K562 (cell line): ENCODE measurements at regions not wholly inside any gene's neighbourhood (a gene's known extent, or its start where the extent isn't known, plus 50 kb on each side); places are given as distances from the start of the nearest gene placed in this dataset.

Experiments used
- ATAC-seq: fragments of 200-7000 bp; cut with Tn5 transposase; 3 replicates; pipeline ENCODE4 v1.9.1; 2020; ENCODE audit warnings: moderate library complexity
- BruUV-seq: library from RNA; stranded (reverse); fragments of 400-500 nt; replicated peaks from 2 replicates; lab custom pipeline; 2021; lab: Mats Ljungman, UMichigan
- CTCF ChIA-PET: fragments of 300-600 bp; formaldehyde crosslinking; extraction: SDS; loops from one replicate; lab custom pipeline; 2021; ENCODE audit warnings: low intra/inter-chr PET ratio; lab: Yijun Ruan, JAX
- POLR2A ChIA-PET: fragments of 300-600, 350-650 bp; sonication (Branson Sonifier 250); formaldehyde crosslinking; extraction: SDS; loops from one replicate; lab custom pipeline; 2021; ENCODE audit warnings: antibody characterized with exemption, inconsistent platforms; lab: Yijun Ruan, JAX
- DNase-seq, 4 experiments: peaks; one replicate each; pipeline versions ENCODE4 v3.0.0 to v3.0.0-alpha.2; 2011 to 2018; ENCODE audit warnings: low spot score in 3 of 4, mixed read lengths in 3 of 4; ENCODE audit errors: extremely low read depth in 1 of 4
- FAIRE-seq: peaks from 2 replicates; lab custom pipeline; 2011; peaks lifted over from hg19 to GRCh38; lab: Jason Lieb, UNC
- H2AFZ ChIP-seq: 2 replicates; pipeline ENCODE4 v1.6.0; 2011; ENCODE audit warnings: low read depth, low read length, control low read depth, inconsistent platforms
- H3K27ac ChIP-seq: fragments of 200-600 bp; 3 replicates; pipeline ENCODE4 v1.8.0; 2011; ENCODE audit warnings: low read depth, mild to moderate bottlenecking, control low read depth, inconsistent platforms, low read length, moderate library complexity, mixed read lengths; ENCODE audit errors: extremely low read depth
- H3K27me3 ChIP-seq, 2 experiments: fragments of 300-600 bp in 1 of 2; 2 replicates in 1 of 2; 3 replicates in 1 of 2; pipeline versions ENCODE4 v1.6.0 to v1.8.0; 2011; ENCODE audit warnings: inconsistent platforms in 2 of 2, low read length in 2 of 2, mild to moderate bottlenecking in 1 of 2, mixed read lengths in 1 of 2, moderate library complexity in 1 of 2; ENCODE audit not compliant: control insufficient read depth in 2 of 2, insufficient read depth in 2 of 2
- H3K36me3 ChIP-seq: fragments of 300-600 bp; 3 replicates; pipeline ENCODE4 v1.8.0; 2011; ENCODE audit warnings: mild to moderate bottlenecking, low read length, inconsistent platforms; ENCODE audit not compliant: control insufficient read depth, insufficient read depth
- H3K4me1 ChIP-seq, 2 experiments: fragments of 200-600 bp in 1 of 2; replicated peaks in 1 of 2; 2 replicates in 1 of 2; 3 replicates in 1 of 2; pipeline versions ENCODE4 v1.5.1 to v1.8.0; 2011; ENCODE audit warnings: inconsistent platforms in 2 of 2, low read length in 2 of 2, mild to moderate bottlenecking in 1 of 2, mixed read lengths in 1 of 2, moderate library complexity in 1 of 2; ENCODE audit not compliant: control insufficient read depth in 2 of 2, insufficient read depth in 2 of 2
- H3K4me2 ChIP-seq: 2 replicates; pipeline ENCODE4 v1.6.1; 2011; ENCODE audit warnings: low read length, control low read depth, inconsistent platforms, mixed read lengths; ENCODE audit not compliant: insufficient read depth
- H3K4me3 ChIP-seq: fragments of 200-600 bp; sonication (generic), shearing (Covaris generic); 2 replicates; pipeline ENCODE4 v1.5.1; 2016; ENCODE audit warnings: control low read depth, inconsistent platforms
- H3K79me2 ChIP-seq: fragments of 200-600 bp; 3 replicates; pipeline ENCODE4 v1.8.0; 2011; ENCODE audit warnings: low read length, inconsistent platforms; ENCODE audit not compliant: control insufficient read depth, insufficient read depth
- H3K9ac ChIP-seq, 2 experiments: 2 replicates each; pipeline versions ENCODE4 v1.6.0 to v1.6.1; 2011; ENCODE audit warnings: low read depth in 2 of 2, low read length in 2 of 2, control low read depth in 1 of 2, inconsistent platforms in 1 of 2, mild to moderate bottlenecking in 1 of 2, mixed read lengths in 1 of 2; ENCODE audit not compliant: insufficient read depth in 1 of 2
- H3K9me1 ChIP-seq: one replicate; pipeline ENCODE4 v1.6.0; 2011; ENCODE audit warnings: inconsistent platforms, mild to moderate bottlenecking, low read length, moderate library complexity; ENCODE audit not compliant: control insufficient read depth, insufficient read depth
- H3K9me3 ChIP-seq: replicated peaks from 2 replicates; pipeline ENCODE4 v1.5.1; 2011; ENCODE audit warnings: low read depth, low read length, inconsistent platforms; ENCODE audit not compliant: control insufficient read depth, insufficient read depth
- H4K20me1 ChIP-seq: replicated peaks from 2 replicates; pipeline ENCODE4 v1.6.1; 2011; ENCODE audit warnings: low read length, inconsistent platforms, mixed read lengths; ENCODE audit not compliant: control insufficient read depth, insufficient read depth
- HNRNPK ChIP-seq: fragments of 200-400 bp; formaldehyde crosslinking; IDR thresholded peaks from one replicate; pipeline ENCODE4 v1.6.1; 2018; ENCODE audit warnings: mild to moderate bottlenecking, low read depth, low read length; ENCODE audit not compliant: poor library complexity, severe bottlenecking
- NCOA6 ChIP-seq: fragments of 450-650 bp; IDR thresholded peaks from 2 replicates; pipeline ENCODE4 v1.6.1; 2017; ENCODE audit warnings: mild to moderate bottlenecking
- SLC30A9 ChIP-seq: fragments of 250-450 bp; sonication (Bioruptor Pico); IDR thresholded peaks from 2 replicates; pipeline ENCODE4 v1.8.0; 2022; ENCODE audit warnings: mild to moderate bottlenecking, moderate library complexity
- STAT5B ChIP-seq: fragments of 250-450 bp; sonication (Bioruptor Pico); IDR thresholded peaks from 2 replicates; pipeline ENCODE4 v1.8.0; 2021; ENCODE audit warnings: mild to moderate bottlenecking, inconsistent platforms
- ZNF12 ChIP-seq: sonication (generic); formaldehyde crosslinking; IDR thresholded peaks from 2 replicates; pipeline ENCODE4 v1.4.0; 2020; ENCODE audit warnings: mild to moderate bottlenecking, missing genetic modification reagents
- ZNF436 ChIP-seq: fragments of 250-450, 450-650 bp; sonication (Bioruptor Pico); formaldehyde crosslinking; IDR thresholded peaks from 2 replicates; pipeline ENCODE4 v1.7.0; 2020; ENCODE audit warnings: mild to moderate bottlenecking
- ZNF699 ChIP-seq: fragments of 250-450 bp; sonication (Bioruptor Pico); IDR thresholded peaks from 2 replicates; pipeline ENCODE4 v1.8.0; 2021; ENCODE audit warnings: mild to moderate bottlenecking, moderate library complexity; ENCODE audit not compliant: insufficient replicate concordance
- WGBS: fragments of 100-300 bp; shearing (Covaris generic); methylation state at CpG from one replicate; pipeline ENCODE4 v1.1.6; 2016; ENCODE audit warnings: low coverage, mixed read lengths; ENCODE audit not compliant: insufficient coverage; ENCODE audit errors: missing lambda C conversion rate; 5-methylcytosine and 5-hydroxymethylcytosine counted together
- in situ Hi-C: fragments of 300-500 bp; cut with MboI; formaldehyde crosslinking; loops from 4 replicates; pipeline ENCODE4 v1.15.0; 2018; ENCODE audit warnings: inconsistent platforms, mixed read lengths
- intact Hi-C: fragments of 100-400 bp; cut with micrococcal nuclease; formaldehyde crosslinking; loops from 2 replicates; pipeline ENCODE4 v1.14.2; 2022
- TF ChIP-seq, protein P1 (sequence below), 2 experiments: fragments of 450-650 bp; conservative IDR thresholded peaks; 2 replicates each; pipeline ENCODE4 v1.6.1; 2017; ENCODE audit warnings: mild to moderate bottlenecking in 2 of 2, moderate library complexity in 2 of 2
- TF ChIP-seq, protein P2 (sequence below): fragments of 250-450 bp; sonication (Bioruptor Pico); IDR thresholded peaks from 2 replicates; pipeline ENCODE4 v1.8.0; 2021; ENCODE audit warnings: moderate library complexity, mild to moderate bottlenecking, inconsistent platforms
- TF ChIP-seq, protein P3 (sequence below): fragments of 250-450 bp; sonication (Bioruptor Pico); IDR thresholded peaks from 2 replicates; pipeline ENCODE4 v1.8.0; 2021; ENCODE audit warnings: mild to moderate bottlenecking, moderate library complexity

DNA sequence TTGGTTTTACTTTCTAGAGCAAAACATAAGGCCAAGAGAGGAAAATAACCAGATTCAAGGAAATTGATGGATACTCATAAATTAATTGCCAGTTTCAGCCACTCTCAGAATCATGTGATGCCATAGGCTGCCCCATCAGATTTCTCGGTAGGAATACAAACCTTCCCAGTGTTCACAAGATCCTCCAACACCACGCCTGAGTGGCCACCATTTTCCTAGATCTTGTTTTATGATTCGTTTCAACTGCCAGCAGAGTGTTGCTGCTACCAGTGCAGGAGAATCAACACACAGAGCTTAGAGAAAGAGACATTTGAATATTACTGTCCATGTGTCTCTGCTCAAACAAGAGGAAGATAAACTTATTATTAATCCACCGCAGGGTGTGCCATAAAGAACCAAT lies 434.2 kb upstream of the CDH4 start:
- POLR2A ChIA-PET, result interaction anchor here (1.1 kb wide), 1 partner anchor 21 kb away, joined by 3 read pairs; no protein-coding TSS in a partner anchor
- TF ChIP-seq SLC30A9 (CRISPR knock-in tag), result no peak
- TF ChIP-seq, protein P1, sequence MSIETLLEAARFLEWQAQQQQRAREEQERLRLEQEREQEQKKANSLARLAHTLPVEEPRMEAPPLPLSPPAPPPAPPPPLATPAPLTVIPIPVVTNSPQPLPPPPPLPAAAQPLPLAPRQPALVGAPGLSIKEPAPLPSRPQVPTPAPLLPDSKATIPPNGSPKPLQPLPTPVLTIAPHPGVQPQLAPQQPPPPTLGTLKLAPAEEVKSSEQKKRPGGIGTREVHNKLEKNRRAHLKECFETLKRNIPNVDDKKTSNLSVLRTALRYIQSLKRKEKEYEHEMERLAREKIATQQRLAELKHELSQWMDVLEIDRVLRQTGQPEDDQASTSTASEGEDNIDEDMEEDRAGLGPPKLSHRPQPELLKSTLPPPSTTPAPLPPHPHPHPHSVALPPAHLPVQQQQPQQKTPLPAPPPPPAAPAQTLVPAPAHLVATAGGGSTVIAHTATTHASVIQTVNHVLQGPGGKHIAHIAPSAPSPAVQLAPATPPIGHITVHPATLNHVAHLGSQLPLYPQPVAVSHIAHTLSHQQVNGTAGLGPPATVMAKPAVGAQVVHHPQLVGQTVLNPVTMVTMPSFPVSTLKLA (conservative IDR thresholded peaks at IDR 0.05), result no peak
- TF ChIP-seq ZNF699, result no peak
- TF ChIP-seq ZNF436 (CRISPR knock-in tag), result no peak
- TF ChIP-seq ZNF12 (CRISPR knock-in tag), result no peak
- no peak for DNase-seq

DNA sequence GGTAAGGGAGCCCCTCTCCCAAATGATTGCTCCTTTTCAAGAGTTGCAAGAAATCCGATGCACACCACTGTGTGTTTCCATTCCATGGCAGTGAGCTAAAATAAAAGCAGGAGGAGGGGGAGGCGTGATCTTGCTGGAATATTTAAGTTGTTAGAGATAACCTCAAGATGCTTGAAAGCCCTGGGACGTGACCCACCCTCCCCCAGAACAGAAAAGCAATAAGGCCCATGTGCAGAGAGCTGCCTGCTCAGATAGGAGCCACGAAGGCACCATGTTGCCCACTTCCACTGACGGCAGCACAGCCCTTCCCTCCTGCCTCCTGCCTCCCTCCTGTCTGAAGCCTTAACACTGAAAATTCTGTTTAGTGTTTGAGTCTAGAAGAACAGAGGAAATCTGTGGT lies 432.6 kb upstream of the CDH4 start:
- no peaks in the 10 kb centered on the region for H3K9me1 ChIP-seq
- ChIA-PET CTCF (no interaction called here), POLR2A (no interaction called here)
- no peaks in the 10 kb centered on the region for H3K79me2 ChIP-seq
- H3K4me2 ChIP-seq, result no peak overlapping the region
- no peak overlapping the region for H3K9ac ChIP-seq
- no peak overlapping the region for H2AFZ ChIP-seq
- FAIRE-seq, result no peak
- WGBS, result 0% methylated on average over 4 of the region's 5 CpGs
- intact Hi-C loops (no loop called here), in situ Hi-C loops (no loop called here)
- BruUV-seq, result no TSS peak
- H3K27ac ChIP-seq, result no peak overlapping the region
- H3K27me3 ChIP-seq, result no peaks in the 10 kb centered on the region
- no peak for DNase-seq
- H3K36me3 ChIP-seq, result no peaks in the 10 kb centered on the region
- no peaks in the 10 kb centered on the region for H3K9me3 ChIP-seq
- no peak for ATAC-seq
- H3K4me3 ChIP-seq, result no peak overlapping the region
- H3K4me1 ChIP-seq, result no peaks in the 10 kb centered on the region
- H4K20me1 ChIP-seq, result no peaks in the 10 kb centered on the region
- TF ChIP-seq, protein P2, sequence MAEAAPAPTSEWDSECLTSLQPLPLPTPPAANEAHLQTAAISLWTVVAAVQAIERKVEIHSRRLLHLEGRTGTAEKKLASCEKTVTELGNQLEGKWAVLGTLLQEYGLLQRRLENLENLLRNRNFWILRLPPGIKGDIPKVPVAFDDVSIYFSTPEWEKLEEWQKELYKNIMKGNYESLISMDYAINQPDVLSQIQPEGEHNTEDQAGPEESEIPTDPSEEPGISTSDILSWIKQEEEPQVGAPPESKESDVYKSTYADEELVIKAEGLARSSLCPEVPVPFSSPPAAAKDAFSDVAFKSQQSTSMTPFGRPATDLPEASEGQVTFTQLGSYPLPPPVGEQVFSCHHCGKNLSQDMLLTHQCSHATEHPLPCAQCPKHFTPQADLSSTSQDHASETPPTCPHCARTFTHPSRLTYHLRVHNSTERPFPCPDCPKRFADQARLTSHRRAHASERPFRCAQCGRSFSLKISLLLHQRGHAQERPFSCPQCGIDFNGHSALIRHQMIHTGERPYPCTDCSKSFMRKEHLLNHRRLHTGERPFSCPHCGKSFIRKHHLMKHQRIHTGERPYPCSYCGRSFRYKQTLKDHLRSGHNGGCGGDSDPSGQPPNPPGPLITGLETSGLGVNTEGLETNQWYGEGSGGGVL, result no peak
- TF ChIP-seq HNRNPK (no peak), NCOA6 (no peak), STAT5B (CRISPR knock-in tag) (no peak)
- TF ChIP-seq, protein P3, sequence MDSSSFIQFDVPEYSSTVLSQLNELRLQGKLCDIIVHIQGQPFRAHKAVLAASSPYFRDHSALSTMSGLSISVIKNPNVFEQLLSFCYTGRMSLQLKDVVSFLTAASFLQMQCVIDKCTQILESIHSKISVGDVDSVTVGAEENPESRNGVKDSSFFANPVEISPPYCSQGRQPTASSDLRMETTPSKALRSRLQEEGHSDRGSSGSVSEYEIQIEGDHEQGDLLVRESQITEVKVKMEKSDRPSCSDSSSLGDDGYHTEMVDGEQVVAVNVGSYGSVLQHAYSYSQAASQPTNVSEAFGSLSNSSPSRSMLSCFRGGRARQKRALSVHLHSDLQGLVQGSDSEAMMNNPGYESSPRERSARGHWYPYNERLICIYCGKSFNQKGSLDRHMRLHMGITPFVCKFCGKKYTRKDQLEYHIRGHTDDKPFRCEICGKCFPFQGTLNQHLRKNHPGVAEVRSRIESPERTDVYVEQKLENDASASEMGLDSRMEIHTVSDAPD (CRISPR knock-in tag), result no peak

More for the DNA sequence above, 434.2 kb upstream of the CDH4 start:
- intact Hi-C loops, result no loop called here
- CTCF ChIA-PET, result no interaction called here
- no peaks in the 10 kb centered on the region for H3K4me1 ChIP-seq
- FAIRE-seq (no peak), ATAC-seq (no peak)
- H3K27ac ChIP-seq, result no peak overlapping the region
- no peak overlapping the region for H3K4me3 ChIP-seq
- no peak overlapping the region for H3K9ac ChIP-seq
- H3K9me1 ChIP-seq, result no peaks in the 10 kb centered on the region
- WGBS, result 4% methylated on average over 4 of the region's 4 CpGs
- no peaks in the 10 kb centered on the region for H3K9me3 ChIP-seq
- H3K36me3 ChIP-seq, result no peaks in the 10 kb centered on the region
- no peaks in the 10 kb centered on the region for H4K20me1 ChIP-seq
- BruUV-seq, result no TSS peak
- in situ Hi-C loops, result no loop called here
- H3K27me3 ChIP-seq, result no peaks in the 10 kb centered on the region
- H2AFZ ChIP-seq, result no peak overlapping the region
- H3K4me2 ChIP-seq, result no peak overlapping the region
- H3K79me2 ChIP-seq, result no peaks in the 10 kb centered on the region
